ENCODE measurements at regions not wholly inside any gene's neighbourhood (a gene's known extent, or its start where the extent isn't known, plus 50 kb on each side); places are given as distances from the start of the nearest gene placed in this dataset.

- TF ChIP-seq CTCF (conservative IDR thresholded peaks at IDR 0.05; ENCODE audit: low read depth, low read length) (no peak), EZH2 (IDR thresholded peaks at IDR 0.05; ENCODE audit: borderline replicate concordance, low read depth, low read length, poor library complexity, severe bottlenecking) (no peak)
These were observed 2026.1 kb upstream of the TENM3 start for GRCh38 chr4:180217070-180217469.
